AG04450 (cell line): ENCODE measurements at regions not wholly inside any gene's neighbourhood (a gene's known extent, or its start where the extent isn't known, plus 50 kb on each side); places are given as distances from the start of the nearest gene placed in this dataset.

ENCODE experiments used
- CTCF ChIA-PET: fragments of 300-600, 350-600 bp; formaldehyde crosslinking; extraction: SDS; loops from one replicate; lab custom pipeline; 2022; ENCODE audit warnings: antibody characterized with exemption, inconsistent platforms; lab: Charles Lee
- POLR2A ChIA-PET: fragments of 350-600 bp; formaldehyde crosslinking; extraction: SDS; loops from one replicate; lab custom pipeline; 2021; ENCODE audit warnings: antibody characterized with exemption, inconsistent platforms; lab: Yijun Ruan, JAX
- DNase-seq: peaks from one replicate; pipeline ENCODE4 v3.0.0-alpha.2; 2011; ENCODE audit warnings: low read depth, low spot score
- H3K27ac ChIP-seq: one replicate; pipeline ENCODE4 v1.5.1; 2012; ENCODE audit warnings: low read depth, low read length, control low read depth
- H3K27me3 ChIP-seq: one replicate; pipeline ENCODE4 v1.6.0; 2012; ENCODE audit warnings: low read length; ENCODE audit not compliant: control insufficient read depth, insufficient read depth
- H3K4me3 ChIP-seq: 2 replicates; pipeline ENCODE4 v1.5.1; 2011; ENCODE audit warnings: mild to moderate bottlenecking, low read depth, low read length, control low read depth
- H3K9me3 ChIP-seq: 2 replicates; pipeline ENCODE4 v1.5.1; 2012; ENCODE audit warnings: low read length; ENCODE audit not compliant: control insufficient read depth, insufficient read depth
- TF ChIP-seq, protein P1 (sequence below): IDR thresholded peaks from 2 replicates; pipeline ENCODE4 v1.5.1; 2011; ENCODE audit warnings: low read depth, low read length, control low read depth, inconsistent platforms

DNA sequence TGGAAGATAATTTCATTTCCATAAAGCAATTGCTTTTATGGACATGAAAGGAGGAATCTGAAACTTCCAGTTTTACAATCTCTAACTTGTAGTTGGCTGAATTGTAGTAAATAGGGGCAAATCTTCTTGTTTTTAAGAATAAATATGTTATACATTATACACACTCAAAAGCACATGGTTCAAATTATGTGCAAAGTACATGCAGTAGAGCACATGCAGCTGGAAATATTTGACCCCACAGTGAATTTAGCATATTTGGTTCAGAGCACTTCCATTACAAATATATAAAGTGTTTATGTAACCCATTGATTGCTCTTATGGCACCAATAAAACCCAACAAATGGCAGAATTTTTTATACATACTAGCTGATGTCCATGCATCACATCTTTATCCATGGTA is 180.5 kb downstream of the IRS2 start:
- Histone ChIP-seq H3K27me3 (peaks cover 5% of the 10 kb centered on the region), H3K4me3 (no peak overlapping the region), H3K27ac (no peak overlapping the region), H3K9me3 (no peaks in the 10 kb centered on the region)
- TF ChIP-seq, protein P1, sequence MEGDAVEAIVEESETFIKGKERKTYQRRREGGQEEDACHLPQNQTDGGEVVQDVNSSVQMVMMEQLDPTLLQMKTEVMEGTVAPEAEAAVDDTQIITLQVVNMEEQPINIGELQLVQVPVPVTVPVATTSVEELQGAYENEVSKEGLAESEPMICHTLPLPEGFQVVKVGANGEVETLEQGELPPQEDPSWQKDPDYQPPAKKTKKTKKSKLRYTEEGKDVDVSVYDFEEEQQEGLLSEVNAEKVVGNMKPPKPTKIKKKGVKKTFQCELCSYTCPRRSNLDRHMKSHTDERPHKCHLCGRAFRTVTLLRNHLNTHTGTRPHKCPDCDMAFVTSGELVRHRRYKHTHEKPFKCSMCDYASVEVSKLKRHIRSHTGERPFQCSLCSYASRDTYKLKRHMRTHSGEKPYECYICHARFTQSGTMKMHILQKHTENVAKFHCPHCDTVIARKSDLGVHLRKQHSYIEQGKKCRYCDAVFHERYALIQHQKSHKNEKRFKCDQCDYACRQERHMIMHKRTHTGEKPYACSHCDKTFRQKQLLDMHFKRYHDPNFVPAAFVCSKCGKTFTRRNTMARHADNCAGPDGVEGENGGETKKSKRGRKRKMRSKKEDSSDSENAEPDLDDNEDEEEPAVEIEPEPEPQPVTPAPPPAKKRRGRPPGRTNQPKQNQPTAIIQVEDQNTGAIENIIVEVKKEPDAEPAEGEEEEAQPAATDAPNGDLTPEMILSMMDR = no peak
- CTCF ChIA-PET = interaction anchor here (1.2 kb wide), 1 partner anchor 179 kb away, joined by 3 read pairs; no protein-coding TSS in a partner anchor
- POLR2A ChIA-PET = interaction anchor here (1.0 kb wide), 1 partner anchor 10 kb away, joined by 3 read pairs; no protein-coding TSS in a partner anchor
- no peak for DNase-seq

DNA sequence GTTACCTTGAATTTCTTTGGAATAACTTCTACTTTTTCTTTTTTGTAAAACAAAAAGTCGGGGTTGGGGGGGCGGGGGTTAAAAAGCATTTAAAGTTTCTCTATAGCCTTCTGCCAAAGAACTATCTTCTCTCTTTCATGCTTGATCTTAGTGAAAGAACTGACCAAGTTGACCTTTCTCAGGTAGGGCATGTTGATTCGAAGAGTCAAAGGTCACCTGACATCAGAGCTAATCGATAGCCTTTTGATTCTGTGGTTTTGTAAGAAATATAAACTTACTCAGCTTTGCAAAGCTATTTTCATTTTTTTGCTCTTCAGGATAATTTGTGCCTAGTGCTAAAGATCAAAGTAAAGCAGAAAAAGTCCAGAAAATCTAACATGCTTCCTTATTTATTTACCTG is 181.5 kb downstream of the IRS2 start:
- TF ChIP-seq, protein P1 = no peak
- no peak for DNase-seq
- CTCF ChIA-PET = interaction anchor here (1.2 kb wide), 1 partner anchor 180 kb away, joined by 3 read pairs; no protein-coding TSS in a partner anchor
- no peak overlapping the region for H3K27ac ChIP-seq
- no peaks in the 10 kb centered on the region for H3K9me3 ChIP-seq
- POLR2A ChIA-PET = no interaction called here
- no peak overlapping the region for H3K4me3 ChIP-seq
- H3K27me3 ChIP-seq = peaks cover 5% of the 10 kb centered on the region

DNA sequence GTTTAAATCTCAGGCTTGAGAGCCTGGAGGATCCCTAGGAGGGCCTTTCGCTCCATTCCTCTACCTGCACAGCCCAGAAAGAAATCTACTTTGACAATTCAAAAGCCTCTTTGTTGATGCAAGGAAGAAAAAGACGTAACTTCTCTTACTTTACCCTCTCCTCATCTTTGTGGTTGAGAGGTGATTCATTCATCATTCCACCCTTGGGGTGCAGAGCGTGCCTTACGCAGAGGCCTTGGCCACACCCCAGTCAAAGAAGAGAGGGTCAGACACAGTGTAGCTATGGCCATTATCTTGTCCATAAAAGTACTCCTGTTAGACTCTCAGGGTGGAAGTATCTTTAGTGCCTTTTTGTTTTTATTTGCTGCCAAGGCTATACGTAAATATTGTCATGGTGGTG is 184.0 kb downstream of the IRS2 start:
- Histone ChIP-seq H3K27ac (no peak overlapping the region), H3K27me3 (peaks cover 3% of the 10 kb centered on the region), H3K4me3 (no peak overlapping the region), H3K9me3 (no peaks in the 10 kb centered on the region)
- DNase-seq = no peak
- TF ChIP-seq, protein P1 = no peak
- POLR2A ChIA-PET = no interaction called here
- CTCF ChIA-PET = no interaction called here

DNA sequence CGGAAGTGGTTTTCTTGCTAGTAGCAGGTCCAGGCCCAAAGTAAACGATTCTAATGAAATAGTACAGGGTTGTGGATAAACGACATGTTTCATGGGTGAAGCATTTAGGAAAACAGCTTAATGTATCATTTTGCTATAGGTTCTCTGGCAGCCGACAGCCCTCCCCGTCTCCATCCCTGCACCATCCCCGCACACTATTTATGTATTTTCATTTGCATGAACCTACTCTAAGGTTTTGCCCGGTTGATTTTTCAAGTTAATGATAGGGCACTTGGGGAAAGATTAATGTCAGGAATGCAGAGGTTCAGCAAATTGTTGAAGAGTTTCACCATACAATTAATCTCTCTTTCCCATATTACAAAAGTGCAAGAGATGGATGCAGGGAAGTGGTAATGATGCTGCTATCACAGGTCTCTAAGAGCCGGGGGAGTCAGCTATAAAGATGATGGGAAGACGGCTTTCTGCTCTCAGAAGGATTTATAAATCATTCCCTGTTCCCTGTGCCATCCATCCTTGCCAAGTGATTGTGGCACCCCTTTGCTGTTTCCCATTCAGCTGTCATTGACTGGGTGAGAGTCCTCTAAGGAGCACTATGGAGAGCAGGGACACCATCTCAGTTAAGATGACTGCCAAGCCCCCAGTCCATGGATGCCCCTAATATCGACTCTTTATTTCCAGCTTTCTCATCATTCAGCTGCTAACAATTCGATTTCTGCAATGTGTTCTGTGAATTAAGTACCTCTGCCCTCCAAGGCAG is 186.3 kb downstream of the IRS2 start:
- no peak overlapping the region for H3K27ac ChIP-seq
- H3K9me3 ChIP-seq = no peaks in the 10 kb centered on the region
- peaks cover 3% of the 10 kb centered on the region for H3K27me3 ChIP-seq
- DNase-seq = no peak
- TF ChIP-seq, protein P1 = no peak
- CTCF ChIA-PET = no interaction called here
- POLR2A ChIA-PET = no interaction called here
- H3K4me3 ChIP-seq = no peak overlapping the region

DNA sequence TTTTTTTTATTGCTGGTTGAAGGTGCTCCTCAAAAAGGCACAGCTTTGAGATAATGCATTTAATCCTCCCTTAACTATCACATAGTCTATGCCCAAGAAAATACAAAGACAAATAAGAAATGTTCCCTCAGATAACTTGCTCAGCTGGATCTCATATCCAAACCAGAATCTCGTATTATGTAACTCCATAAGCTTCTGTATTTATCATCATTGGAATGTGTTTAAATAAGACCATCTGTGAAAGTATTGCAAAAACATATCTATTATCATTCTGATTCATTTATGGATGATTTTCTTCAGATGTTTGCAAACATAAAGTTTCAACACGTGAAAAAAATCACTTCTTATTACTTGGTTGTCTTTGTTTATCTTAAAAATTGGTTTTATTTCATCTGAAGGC is 190.9 kb downstream of the IRS2 start:
- H3K4me3 ChIP-seq = no peak overlapping the region
- TF ChIP-seq, protein P1 = no peak
- CTCF ChIA-PET = interaction anchor here (0.7 kb wide), 1 partner anchor 635 kb away, joined by 3 read pairs; no protein-coding TSS in a partner anchor
- peaks cover 3% of the 10 kb centered on the region for H3K27me3 ChIP-seq
- H3K9me3 ChIP-seq = no peaks in the 10 kb centered on the region
- DNase-seq = no peak
- H3K27ac ChIP-seq = no peak overlapping the region
- POLR2A ChIA-PET = interaction anchor here (0.9 kb wide), 1 partner anchor 10 kb away, joined by 3 read pairs; no protein-coding TSS in a partner anchor
